ENCODE measurements at regions not wholly inside any gene's neighbourhood (a gene's known extent, or its start where the extent isn't known, plus 50 kb on each side); places are given as distances from the start of the nearest gene placed in this dataset.

- TF ChIP-seq, protein P1, sequence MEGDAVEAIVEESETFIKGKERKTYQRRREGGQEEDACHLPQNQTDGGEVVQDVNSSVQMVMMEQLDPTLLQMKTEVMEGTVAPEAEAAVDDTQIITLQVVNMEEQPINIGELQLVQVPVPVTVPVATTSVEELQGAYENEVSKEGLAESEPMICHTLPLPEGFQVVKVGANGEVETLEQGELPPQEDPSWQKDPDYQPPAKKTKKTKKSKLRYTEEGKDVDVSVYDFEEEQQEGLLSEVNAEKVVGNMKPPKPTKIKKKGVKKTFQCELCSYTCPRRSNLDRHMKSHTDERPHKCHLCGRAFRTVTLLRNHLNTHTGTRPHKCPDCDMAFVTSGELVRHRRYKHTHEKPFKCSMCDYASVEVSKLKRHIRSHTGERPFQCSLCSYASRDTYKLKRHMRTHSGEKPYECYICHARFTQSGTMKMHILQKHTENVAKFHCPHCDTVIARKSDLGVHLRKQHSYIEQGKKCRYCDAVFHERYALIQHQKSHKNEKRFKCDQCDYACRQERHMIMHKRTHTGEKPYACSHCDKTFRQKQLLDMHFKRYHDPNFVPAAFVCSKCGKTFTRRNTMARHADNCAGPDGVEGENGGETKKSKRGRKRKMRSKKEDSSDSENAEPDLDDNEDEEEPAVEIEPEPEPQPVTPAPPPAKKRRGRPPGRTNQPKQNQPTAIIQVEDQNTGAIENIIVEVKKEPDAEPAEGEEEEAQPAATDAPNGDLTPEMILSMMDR (IDR thresholded peaks at IDR 0.05), result no peak
- no peak for TF ChIP-seq POLR2A (IDR thresholded peaks at IDR 0.05; ENCODE audit: low read depth)
Measured at GRCh38 chr2:101016-101415, 54.7 kb upstream of the FAM110C start.

All from esophagus muscularis mucosa (tissue), 3 donors.